ENCODE measurements at regions not wholly inside any gene's neighbourhood (a gene's known extent, or its start where the extent isn't known, plus 50 kb on each side); places are given as distances from the start of the nearest gene placed in this dataset.

- DNase-seq, result no peak
Measured at GRCh38 chr14:38762426-38762825, 340.6 kb downstream of the SEC23A start.

GRCh38 chr14:38761033-38761432, 342.0 kb downstream of the SEC23A start:
- no peak for DNase-seq

GRCh38 chr14:38758661-38759060, 344.4 kb downstream of the SEC23A start:
- no peak for DNase-seq

- no peak for DNase-seq
Measured at GRCh38 chr14:38755036-38755435, 348.0 kb downstream of the SEC23A start.

GRCh38 chr14:38752750-38753149, 350.3 kb downstream of the SEC23A start:
- no peak for DNase-seq

- no peak for DNase-seq
Measured at GRCh38 chr14:38752341-38752740, 350.7 kb downstream of the SEC23A start.

GRCh38 chr14:38751459-38751858, 351.6 kb downstream of the SEC23A start:
- no peak for DNase-seq

- DNase-seq, result no peak
Measured at GRCh38 chr14:38749936-38750335, 353.1 kb downstream of the SEC23A start.

- no peak for DNase-seq
Measured at GRCh38 chr14:38745861-38746260, 357.2 kb downstream of the SEC23A start.

GRCh38 chr14:38743966-38744584, 359.0 kb downstream of the SEC23A start:
- DNase-seq, result no peak

- no peak for DNase-seq
Measured at GRCh38 chr14:38737686-38738407, 365.2 kb downstream of the SEC23A start.

- DNase-seq, result no peak
Measured at GRCh38 chr14:38735005-38735404, 368.0 kb downstream of the SEC23A start.

- DNase-seq, result no peak
Measured at GRCh38 chr14:38731962-38732361, 371.1 kb downstream of the SEC23A start.

GRCh38 chr14:38730420-38730819, 372.6 kb downstream of the SEC23A start:
- no peak for DNase-seq

- DNase-seq, result no peak
Measured at GRCh38 chr14:38727731-38728130, 375.3 kb downstream of the SEC23A start.

GRCh38 chr14:38724621-38725020, 378.4 kb downstream of the SEC23A start:
- no peak for DNase-seq

GRCh38 chr14:38723959-38724358, 379.1 kb downstream of the SEC23A start:
- DNase-seq, result no peak

GRCh38 chr14:38723277-38723676, 379.8 kb downstream of the SEC23A start:
- DNase-seq, result no peak

GRCh38 chr14:38721822-38722431, 381.1 kb downstream of the SEC23A start:
- peak; percentile 67 to 71 for DNase-seq

GRCh38 chr14:38718519-38718918, 384.5 kb downstream of the SEC23A start:
- DNase-seq, result no peak

GRCh38 chr14:38716926-38717325, 386.1 kb downstream of the SEC23A start:
- DNase-seq, result no peak

GRCh38 chr14:38710881-38711280, 392.2 kb downstream of the SEC23A start:
- DNase-seq, result peak; percentile 2 to 37

GRCh38 chr14:38710196-38710595, 392.8 kb downstream of the SEC23A start:
- DNase-seq, result no peak

- no peak for DNase-seq
Measured at GRCh38 chr14:38705220-38705619, 397.8 kb downstream of the SEC23A start.
